SU-DHL-6 (cell line): ENCODE measurements at regions not wholly inside any gene's neighbourhood (a gene's known extent, or its start where the extent isn't known, plus 50 kb on each side); places are given as distances from the start of the nearest gene placed in this dataset.

Experiments
- H2AFZ ChIP-seq: fragments of 200-600 bp; sonication (generic); 2 replicates; pipeline ENCODE4 v1.6.1; 2014; ENCODE audit warnings: low read depth, mild to moderate bottlenecking, moderate library complexity, mixed read lengths, antibody characterized with exemption, low read length; ENCODE audit not compliant: severe bottlenecking
- H3F3A ChIP-seq: fragments of 200-600 bp; shearing (Covaris generic); 2 replicates; pipeline ENCODE4 v1.6.0; 2016; ENCODE audit warnings: antibody characterized with exemption, mild to moderate bottlenecking; ENCODE audit not compliant: insufficient read depth
- H3K27ac ChIP-seq: fragments of 200-600 bp; sonication (generic); 2 replicates; pipeline ENCODE4 v1.5.1; 2016; ENCODE audit warnings: low read depth, mild to moderate bottlenecking, low read length, moderate library complexity, mixed read lengths
- H3K27me3 ChIP-seq: fragments of 200-600 bp; sonication (generic), shearing (Covaris generic); 2 replicates; pipeline ENCODE4 v1.6.0; 2014; ENCODE audit warnings: mild to moderate bottlenecking, low read length
- H3K36me3 ChIP-seq: fragments of 200-600 bp; sonication (generic); 2 replicates; pipeline ENCODE4 v1.6.1; 2014; ENCODE audit warnings: mild to moderate bottlenecking, low read length, mixed read lengths
- H3K4me2 ChIP-seq: fragments of 300-600, 200-600 bp; shearing (Covaris generic), sonication (generic); 2 replicates; pipeline ENCODE4 v1.6.0; 2014; ENCODE audit warnings: low read length, low read depth, mild to moderate bottlenecking; ENCODE audit not compliant: poor library complexity, severe bottlenecking
- H3K4me3 ChIP-seq: fragments of 200-600 bp; sonication (generic); 2 replicates; pipeline ENCODE4 v1.5.1; 2014; ENCODE audit warnings: antibody characterized with exemption, low read length, mild to moderate bottlenecking, mixed read lengths; ENCODE audit not compliant: insufficient read depth, poor library complexity, severe bottlenecking
- H3K79me2 ChIP-seq: fragments of 200-600 bp; sonication (generic); 2 replicates; pipeline ENCODE4 v1.6.1; 2014; ENCODE audit warnings: mild to moderate bottlenecking, low read length, moderate library complexity; ENCODE audit not compliant: insufficient read depth
- H3K9ac ChIP-seq: fragments of 200-600 bp; sonication (generic); 2 replicates; pipeline ENCODE4 v1.7.0; 2014; ENCODE audit warnings: mild to moderate bottlenecking, low read length
- H3K9me2 ChIP-seq: fragments of 200-600 bp; sonication (generic); replicated peaks from 2 replicates; pipeline ENCODE4 v1.6.1; 2014; ENCODE audit warnings: low read length; ENCODE audit not compliant: insufficient read depth
- H3K9me3 ChIP-seq: fragments of 200-600 bp; sonication (generic); 2 replicates; pipeline ENCODE4 v1.6.1; 2014; ENCODE audit warnings: low read length, mixed read lengths; ENCODE audit not compliant: insufficient read depth
- H4K20me1 ChIP-seq: fragments of 200-600 bp; sonication (generic); 2 replicates; pipeline ENCODE4 v1.6.1; 2014; ENCODE audit warnings: low read depth, mild to moderate bottlenecking, antibody characterized with exemption, low read length, moderate library complexity, mixed read lengths
- CTCF ChIP-seq: fragments of 200-600 bp; sonication (generic); IDR thresholded peaks from one replicate; pipeline ENCODE4 v1.5.1; 2017; ENCODE audit warnings: antibody characterized with exemption, mild to moderate bottlenecking, low read length, moderate library complexity; ENCODE audit not compliant: insufficient read depth, poor library complexity, severe bottlenecking
- EZH2phosphoT487 ChIP-seq: fragments of 200-600 bp; sonication (generic), shearing (Covaris generic); conservative IDR thresholded peaks from 2 replicates; pipeline ENCODE4 v1.6.1; 2018; ENCODE audit warnings: mild to moderate bottlenecking, antibody characterized with exemption, low read length, moderate library complexity, mixed read lengths

- Histone ChIP-seq H3K9me2 (no peaks in the 10 kb centered on the region), H3K4me3 (no peak overlapping the region), H3K36me3 (no peaks in the 10 kb centered on the region), H3K4me2 (no peak overlapping the region), H3F3A (no peaks in the 10 kb centered on the region), H3K27ac (no peak overlapping the region), H4K20me1 (no peaks in the 10 kb centered on the region), H3K79me2 (no peaks in the 10 kb centered on the region), H3K9ac (no peak overlapping the region), H3K27me3 (no peaks in the 10 kb centered on the region), H2AFZ (no peak overlapping the region), H3K9me3 (no peaks in the 10 kb centered on the region)
- TF ChIP-seq CTCF = no peak
- TF ChIP-seq EZH2phosphoT487 = no peak
Observed at GRCh38 chr2:43157506-43158246, 68.7 kb downstream of the ZFP36L2 start.

- H3K9ac ChIP-seq = no peak overlapping the region
- H3K27ac ChIP-seq = no peak overlapping the region
- no peak overlapping the region for H3K4me2 ChIP-seq
- H3K9me2 ChIP-seq = no peaks in the 10 kb centered on the region
- no peaks in the 10 kb centered on the region for H4K20me1 ChIP-seq
- no peaks in the 10 kb centered on the region for H3K36me3 ChIP-seq
- H2AFZ ChIP-seq = no peak overlapping the region
- H3K9me3 ChIP-seq = no peaks in the 10 kb centered on the region
- no peaks in the 10 kb centered on the region for H3F3A ChIP-seq
- TF ChIP-seq CTCF (no peak), EZH2phosphoT487 (no peak)
- H3K27me3 ChIP-seq = no peaks in the 10 kb centered on the region
- no peaks in the 10 kb centered on the region for H3K79me2 ChIP-seq
- no peak overlapping the region for H3K4me3 ChIP-seq
Observed at GRCh38 chr2:43155851-43156411, 70.5 kb downstream of the ZFP36L2 start.

GRCh38 chr2:43154685-43155084, 71.7 kb downstream of the ZFP36L2 start:
- Histone ChIP-seq H3K36me3 (no peaks in the 10 kb centered on the region), H3K9me2 (no peaks in the 10 kb centered on the region), H3K27me3 (no peaks in the 10 kb centered on the region), H3K9me3 (no peaks in the 10 kb centered on the region), H3F3A (no peaks in the 10 kb centered on the region), H2AFZ (no peak overlapping the region), H4K20me1 (no peaks in the 10 kb centered on the region), H3K4me2 (no peak overlapping the region), H3K4me3 (no peak overlapping the region), H3K27ac (no peak overlapping the region), H3K9ac (no peak overlapping the region), H3K79me2 (no peaks in the 10 kb centered on the region)
- no peak for TF ChIP-seq CTCF
- no peak for TF ChIP-seq EZH2phosphoT487
